Panc1 (cell line): ENCODE measurements at regions not wholly inside any gene's neighbourhood (a gene's known extent, or its start where the extent isn't known, plus 50 kb on each side); places are given as distances from the start of the nearest gene placed in this dataset.

Experiments used
- CTCF ChIP-seq: fragments of 450-650 bp; IDR thresholded peaks from 2 replicates; pipeline ENCODE4 v1.5.1; 2017; ENCODE audit warnings: mild to moderate bottlenecking
- POLR2AphosphoS5 ChIP-seq: IDR thresholded peaks from 2 replicates; pipeline ENCODE4 v1.6.1; 2012; ENCODE audit warnings: mild to moderate bottlenecking, low read depth, low read length, moderate library complexity
- REST ChIP-seq, 2 experiments: IDR thresholded peaks; 2 replicates each; pipeline ENCODE4 v1.6.1; 2011 to 2012; ENCODE audit warnings: low read depth in 2 of 2, control low read depth in 1 of 2, low read length in 1 of 2, mild to moderate bottlenecking in 1 of 2, moderate library complexity in 1 of 2; ENCODE audit not compliant: insufficient read depth in 1 of 2
- SIN3A ChIP-seq: IDR thresholded peaks from 2 replicates; pipeline ENCODE4 v1.6.1; 2012; ENCODE audit warnings: low read depth, mild to moderate bottlenecking, low read length, moderate library complexity, borderline replicate concordance; ENCODE audit not compliant: insufficient read depth

- TF ChIP-seq SIN3A (no peak), CTCF (no peak), POLR2AphosphoS5 (no peak), REST (IDR thresholded peaks at IDR 0.05; ENCODE audit: insufficient read depth in 1 of 2, low read depth in 2 of 2, low read length in 1 of 2) (no peak)
These were observed 65.2 kb upstream of the IFNLR1 start for GRCh38 chr1:24252185-24252780.
